IMR-90 (cell line): ENCODE measurements at regions not wholly inside any gene's neighbourhood (a gene's known extent, or its start where the extent isn't known, plus 50 kb on each side); places are given as distances from the start of the nearest gene placed in this dataset.

Experiments used
- CEBPB ChIP-seq: IDR thresholded peaks from 2 replicates; pipeline ENCODE4 v1.6.1; 2012; ENCODE audit warnings: low read depth, low read length, improper control_type of control experiment
- POLR2A ChIP-seq: IDR thresholded peaks from 2 replicates; pipeline ENCODE4 v1.6.1; 2012; ENCODE audit warnings: mild to moderate bottlenecking, low read depth, low read length
- RAD21 ChIP-seq: IDR thresholded peaks from 2 replicates; pipeline ENCODE4 v1.6.1; 2012; ENCODE audit warnings: low read length, improper control_type of control experiment
- RCOR1 ChIP-seq: IDR thresholded peaks from 2 replicates; pipeline ENCODE4 v1.6.1; 2012; ENCODE audit warnings: mild to moderate bottlenecking, low read length, improper control_type of control experiment; ENCODE audit not compliant: insufficient replicate concordance
- TF ChIP-seq, protein P1 (sequence below): conservative IDR thresholded peaks from 2 replicates; pipeline ENCODE4 v1.5.1; 2012; ENCODE audit warnings: mild to moderate bottlenecking, low read depth, low read length, improper control_type of control experiment

DNA sequence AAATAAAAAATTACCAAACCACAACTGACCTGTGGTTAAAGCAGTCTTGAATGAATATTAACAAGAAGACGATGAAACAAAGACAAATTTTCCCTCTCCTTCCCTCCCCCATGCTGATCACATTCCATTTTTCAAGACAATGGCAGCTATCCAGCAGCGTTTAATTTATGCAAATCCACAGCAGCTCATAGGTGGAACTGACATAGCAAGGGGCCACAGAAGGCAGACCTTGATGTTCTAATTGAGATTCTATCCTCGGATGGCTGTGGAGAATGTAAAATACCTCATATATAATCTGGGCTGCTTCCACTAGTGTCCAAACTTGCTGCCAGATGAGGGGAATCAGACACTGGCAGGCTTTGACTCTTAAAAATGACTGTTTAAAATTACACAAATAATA lies 211.5 kb downstream of the CHRDL1 start:
- TF ChIP-seq, protein P1, sequence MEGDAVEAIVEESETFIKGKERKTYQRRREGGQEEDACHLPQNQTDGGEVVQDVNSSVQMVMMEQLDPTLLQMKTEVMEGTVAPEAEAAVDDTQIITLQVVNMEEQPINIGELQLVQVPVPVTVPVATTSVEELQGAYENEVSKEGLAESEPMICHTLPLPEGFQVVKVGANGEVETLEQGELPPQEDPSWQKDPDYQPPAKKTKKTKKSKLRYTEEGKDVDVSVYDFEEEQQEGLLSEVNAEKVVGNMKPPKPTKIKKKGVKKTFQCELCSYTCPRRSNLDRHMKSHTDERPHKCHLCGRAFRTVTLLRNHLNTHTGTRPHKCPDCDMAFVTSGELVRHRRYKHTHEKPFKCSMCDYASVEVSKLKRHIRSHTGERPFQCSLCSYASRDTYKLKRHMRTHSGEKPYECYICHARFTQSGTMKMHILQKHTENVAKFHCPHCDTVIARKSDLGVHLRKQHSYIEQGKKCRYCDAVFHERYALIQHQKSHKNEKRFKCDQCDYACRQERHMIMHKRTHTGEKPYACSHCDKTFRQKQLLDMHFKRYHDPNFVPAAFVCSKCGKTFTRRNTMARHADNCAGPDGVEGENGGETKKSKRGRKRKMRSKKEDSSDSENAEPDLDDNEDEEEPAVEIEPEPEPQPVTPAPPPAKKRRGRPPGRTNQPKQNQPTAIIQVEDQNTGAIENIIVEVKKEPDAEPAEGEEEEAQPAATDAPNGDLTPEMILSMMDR, result no peak
- TF ChIP-seq POLR2A (no peak), RAD21 (no peak), CEBPB (no peak), RCOR1 (no peak)
